GM21515 (cell line): ENCODE measurements at regions not wholly inside any gene's neighbourhood (a gene's known extent, or its start where the extent isn't known, plus 50 kb on each side); places are given as distances from the start of the nearest gene placed in this dataset.
"Not testable (repeated sequence)": the region's sequence is repeated elsewhere in the genome, so short reads cannot be mapped to it uniquely, and the experiment has no call there.

Experiments used
- ATAC-seq: cut with Tn5 transposase; IDR thresholded peaks from one replicate; pipeline ENCODE4 v1.9.1; 2021; ENCODE audit not compliant: unreplicated experiment

DNA sequence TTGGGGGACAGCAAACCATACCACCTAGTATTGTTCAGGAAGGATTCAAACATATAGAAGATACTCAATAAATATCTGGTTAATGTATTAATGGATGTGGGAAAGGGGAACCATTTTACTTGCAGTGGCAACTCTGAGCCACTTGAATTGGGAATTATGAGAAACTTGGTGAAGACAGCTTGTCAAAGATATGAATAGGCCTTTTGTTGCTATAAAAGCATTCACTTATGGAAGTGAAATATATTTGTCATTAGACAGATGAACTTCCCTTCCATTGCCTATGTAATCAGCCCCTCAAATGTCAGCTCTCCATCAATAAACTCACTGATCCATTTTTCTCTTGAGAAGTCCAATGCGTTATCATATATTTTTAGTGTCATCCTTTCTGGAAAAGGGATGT is 56.1 kb downstream of the GPR85 start:
- no peak for ATAC-seq

DNA sequence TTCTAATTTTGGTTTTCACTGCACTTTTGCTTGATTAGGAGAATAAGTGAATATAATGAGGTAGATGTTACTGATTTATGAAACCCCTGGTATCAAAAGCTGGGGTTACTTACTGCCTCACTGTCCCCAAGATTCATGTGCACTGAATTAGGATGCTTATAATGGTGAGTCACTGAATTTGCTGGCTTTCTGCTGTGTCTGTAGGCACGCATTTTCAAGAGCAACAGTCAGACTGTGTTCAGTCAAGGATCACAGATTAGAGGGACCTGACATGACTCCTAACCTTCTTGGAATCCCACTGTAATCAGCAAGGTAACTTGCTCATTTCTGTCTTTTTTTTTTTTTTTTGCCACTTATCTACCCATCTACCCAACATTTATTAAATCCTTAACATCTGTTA is 59.7 kb downstream of the GPR85 start:
- no peak for ATAC-seq

DNA sequence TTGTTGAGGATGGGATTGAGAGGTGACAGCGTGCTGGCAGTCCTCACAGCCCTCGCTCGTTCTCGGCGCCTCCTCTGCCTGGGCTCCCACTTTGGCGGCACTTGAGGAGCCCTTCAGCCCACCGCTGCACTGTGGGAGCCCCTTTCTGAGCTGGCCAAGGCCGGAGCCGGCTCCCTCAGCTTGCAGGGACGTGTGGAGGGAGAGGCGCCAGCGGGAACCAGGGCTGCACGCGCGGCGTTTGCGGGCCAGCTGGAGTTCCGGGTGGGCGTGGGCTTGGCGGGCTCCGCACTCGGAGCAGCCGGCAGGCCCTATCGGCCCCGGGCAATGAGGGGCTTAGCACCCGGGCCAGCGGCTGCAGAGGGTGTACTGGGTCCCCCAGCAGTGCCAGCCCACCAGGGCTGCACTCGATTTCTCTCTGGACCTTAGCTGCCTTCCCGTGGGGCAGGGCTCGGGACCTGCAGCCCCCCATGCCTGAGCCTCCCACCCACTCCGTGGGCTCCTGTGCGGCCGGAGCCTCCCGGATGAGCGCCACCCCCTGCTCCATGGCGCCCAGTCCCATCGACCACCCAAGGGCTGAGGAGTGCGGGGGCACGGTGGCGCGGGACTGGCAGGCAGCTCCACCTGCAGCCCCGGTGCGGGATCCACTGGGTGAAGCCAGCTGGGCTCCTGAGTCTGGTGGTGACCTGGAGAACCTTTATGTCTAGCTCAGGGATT is 69.3 kb downstream of the GPR85 start:
- ATAC-seq = not testable (repeated sequence)

DNA sequence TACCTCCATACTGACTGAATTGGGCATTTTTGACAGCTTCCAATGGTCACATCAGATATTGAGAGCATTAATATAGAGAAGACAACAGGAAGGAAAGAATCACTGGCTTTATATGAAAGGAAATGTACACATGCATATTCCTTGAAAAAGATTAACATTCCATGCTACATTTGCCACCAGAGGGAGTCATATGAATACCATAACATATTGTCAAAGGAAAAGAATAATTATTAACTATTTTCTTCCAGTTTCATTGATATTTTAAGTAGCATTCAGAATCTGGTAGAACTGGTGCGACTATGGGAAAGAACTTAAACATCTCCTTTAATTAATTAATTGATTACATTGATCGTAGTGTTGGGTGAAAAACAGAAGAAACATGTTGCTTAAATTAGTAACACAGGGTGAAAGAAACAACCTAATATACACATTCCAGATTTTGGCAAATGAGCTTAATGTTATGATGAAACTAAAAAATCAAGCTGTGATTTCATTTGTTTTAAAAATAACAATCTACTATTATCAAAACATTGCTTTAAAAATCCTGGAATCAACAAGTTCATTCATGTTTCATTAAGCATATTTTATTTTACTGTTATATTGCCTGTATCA is 71.5 kb downstream of the GPR85 start:
- ATAC-seq = no peak

DNA sequence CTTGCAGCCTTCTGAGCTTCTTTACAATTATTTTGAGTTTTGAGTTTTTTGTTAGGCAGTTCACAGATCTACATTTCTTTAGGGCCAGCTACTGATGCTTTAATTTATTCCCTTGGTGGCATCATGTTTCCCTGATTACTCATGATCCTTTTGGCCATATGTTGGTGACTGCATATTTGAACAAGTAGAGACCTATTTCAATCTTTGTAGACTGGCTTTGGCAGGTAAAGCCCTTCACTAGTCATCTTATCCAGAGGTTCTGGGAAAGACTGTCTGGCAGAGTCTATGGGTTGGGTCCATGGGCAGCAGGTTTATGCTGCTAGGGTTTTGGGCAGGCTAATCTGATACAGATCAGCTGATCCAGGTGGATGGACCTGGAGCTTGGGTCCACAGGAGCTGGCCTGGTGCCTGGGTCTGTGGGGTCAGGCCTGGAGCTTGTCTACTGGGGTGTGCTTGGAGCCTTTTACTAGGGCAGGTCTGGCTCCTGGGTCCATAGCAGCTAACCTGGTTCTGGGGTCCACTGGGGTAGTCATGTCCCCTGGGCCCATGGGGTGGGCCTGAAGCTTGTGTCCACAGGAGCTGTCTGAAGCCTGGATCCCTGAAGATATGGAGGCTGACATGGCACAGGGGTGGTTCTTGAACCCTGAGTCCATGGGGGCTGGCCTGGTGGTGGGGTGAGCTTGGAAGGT is 72.7 kb downstream of the GPR85 start:
- ATAC-seq = no peak

DNA sequence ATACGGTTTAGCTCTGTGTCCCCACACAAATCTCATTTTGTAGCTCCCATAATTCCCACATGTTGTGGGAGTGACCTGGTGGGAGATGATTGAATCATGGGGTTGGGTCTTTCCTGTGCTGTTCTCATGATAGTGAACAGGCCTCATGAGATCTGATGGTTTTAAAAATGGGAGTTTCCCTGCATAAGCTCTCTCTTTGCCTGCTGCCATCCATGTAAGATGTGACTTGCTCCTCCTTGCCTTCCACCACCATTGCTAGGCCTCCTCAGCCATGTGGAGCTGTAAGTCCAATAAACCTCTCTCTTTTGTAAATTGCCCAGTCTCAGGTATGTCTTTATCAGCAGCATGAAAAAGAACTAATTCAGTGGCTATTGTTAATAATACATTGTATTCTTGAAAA is 73.8 kb downstream of the GPR85 start:
- not testable (repeated sequence) for ATAC-seq

DNA sequence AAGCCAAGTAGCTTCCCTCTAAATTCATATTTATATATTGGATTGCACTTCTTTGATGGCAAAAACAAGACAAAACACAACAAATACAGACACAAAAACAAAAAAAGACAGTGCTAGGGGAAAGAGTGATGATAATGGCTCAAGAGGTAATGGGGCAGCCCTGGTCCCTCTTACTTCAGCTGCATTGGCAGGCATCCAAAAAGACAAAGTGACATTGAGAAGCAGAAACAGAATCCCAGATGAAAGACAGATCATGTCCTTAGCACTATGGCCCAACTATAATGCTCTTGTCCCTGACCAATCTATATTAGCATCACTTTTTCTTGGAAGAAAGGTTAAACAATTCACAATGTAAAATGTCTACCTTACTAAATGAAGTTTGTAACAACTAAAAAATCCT is 76.2 kb downstream of the GPR85 start:
- no peak for ATAC-seq

DNA sequence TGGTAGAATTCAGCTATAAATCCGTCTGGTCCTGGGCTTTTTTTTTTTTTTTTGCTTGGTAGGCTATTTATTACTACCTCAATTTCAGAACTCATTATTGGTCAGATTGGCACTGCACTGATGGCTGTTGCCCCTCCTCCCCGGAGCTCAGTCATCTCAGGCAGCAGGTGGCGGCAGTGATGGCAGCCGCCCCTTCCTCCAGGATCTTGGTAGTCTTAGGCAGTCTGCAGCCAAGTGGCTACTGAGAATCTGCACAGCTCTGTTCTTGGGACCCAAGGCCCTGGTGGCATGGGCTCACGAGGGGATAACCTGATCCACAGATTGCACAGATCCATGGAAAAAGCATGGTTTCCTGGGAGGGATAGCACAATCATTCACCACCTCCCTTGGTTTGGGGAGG is 77.9 kb downstream of the GPR85 start:
- ATAC-seq = no peak

DNA sequence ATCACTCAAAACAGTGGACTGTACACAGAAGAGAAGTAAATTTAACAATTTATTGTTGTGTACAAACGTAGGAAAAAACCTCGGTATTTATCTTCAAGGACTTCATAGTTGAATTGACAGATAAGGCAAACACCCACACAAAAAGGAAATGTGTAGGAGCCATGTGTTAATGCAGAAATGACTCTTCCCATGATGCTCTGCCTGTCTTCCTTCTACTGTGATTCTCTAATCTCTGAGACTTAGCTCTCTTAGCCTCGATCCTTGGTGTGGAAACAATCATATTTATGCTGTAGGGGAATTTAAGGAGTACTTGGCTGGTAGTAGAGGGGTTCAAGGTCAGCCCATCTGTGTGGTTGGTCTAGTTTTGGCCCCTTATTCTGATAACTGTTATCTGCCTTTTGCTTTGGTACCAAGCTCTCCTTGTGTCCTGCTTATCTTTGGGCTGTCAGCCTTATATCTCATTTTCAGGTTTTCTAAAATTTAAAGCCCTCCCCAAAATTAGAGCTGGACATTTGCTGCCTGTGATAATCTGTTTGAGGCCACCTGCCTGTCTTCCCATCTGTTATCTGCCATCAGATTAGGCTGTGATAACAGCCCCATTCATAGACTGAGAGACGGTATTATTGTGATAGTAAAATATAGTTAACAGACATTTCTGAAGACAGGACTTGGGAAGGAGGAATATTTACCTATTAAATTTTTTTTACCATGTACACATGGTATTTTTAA is 81.7 kb downstream of the GPR85 start:
- no peak for ATAC-seq

DNA sequence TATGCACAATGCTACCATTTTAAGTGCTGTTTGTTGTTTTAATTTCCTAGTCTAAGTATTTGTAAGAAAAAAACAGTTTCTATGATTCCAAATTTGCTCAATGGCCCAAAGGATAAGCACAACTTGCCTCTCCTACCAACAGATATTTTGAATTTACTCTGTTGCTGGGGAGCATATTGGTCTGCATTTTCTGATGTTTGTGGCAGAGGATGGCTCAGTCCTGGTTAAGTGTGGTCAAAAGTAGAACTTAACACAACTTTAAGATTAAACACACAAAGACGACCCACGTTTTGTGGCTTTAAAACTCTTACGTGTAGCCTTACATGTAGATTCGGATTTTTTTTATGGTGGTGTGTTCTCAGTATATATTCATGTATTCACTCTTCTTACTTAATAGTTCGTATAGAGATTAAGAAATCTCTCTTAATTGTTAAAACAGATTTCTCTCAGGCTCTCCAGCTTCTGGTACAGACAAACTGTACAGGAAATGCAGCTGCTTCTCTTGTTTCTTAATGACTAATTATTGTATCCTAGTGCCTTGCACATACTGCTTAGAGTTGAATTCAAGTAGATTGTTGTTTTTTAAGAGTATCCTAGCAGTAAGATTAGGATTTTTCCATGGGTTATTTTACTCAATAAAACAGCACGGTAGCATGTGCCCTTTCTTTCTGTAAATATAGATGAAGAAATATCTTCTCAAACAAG is 86.2 kb downstream of the GPR85 start:
- peak; percentile 81 for ATAC-seq

DNA sequence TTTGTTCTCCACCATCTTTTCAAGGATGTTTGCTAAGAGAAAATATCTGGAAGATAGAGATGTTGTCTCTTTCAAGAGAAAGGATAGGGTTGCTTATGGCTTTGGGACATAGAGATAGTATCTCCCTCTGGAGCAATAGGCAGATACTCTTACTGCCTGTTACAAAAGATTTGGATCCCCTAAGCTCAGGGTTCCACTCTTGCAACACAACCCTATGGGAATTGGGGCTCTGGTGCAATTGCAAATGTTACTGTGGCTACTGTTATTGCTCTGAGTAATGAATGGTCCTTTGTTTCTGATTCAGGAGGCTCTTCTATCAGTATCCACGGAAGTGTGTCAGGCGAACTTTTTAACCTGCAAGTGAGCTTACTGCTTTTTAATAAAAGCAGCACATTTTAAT is 88.8 kb downstream of the GPR85 start:
- ATAC-seq = no peak

DNA sequence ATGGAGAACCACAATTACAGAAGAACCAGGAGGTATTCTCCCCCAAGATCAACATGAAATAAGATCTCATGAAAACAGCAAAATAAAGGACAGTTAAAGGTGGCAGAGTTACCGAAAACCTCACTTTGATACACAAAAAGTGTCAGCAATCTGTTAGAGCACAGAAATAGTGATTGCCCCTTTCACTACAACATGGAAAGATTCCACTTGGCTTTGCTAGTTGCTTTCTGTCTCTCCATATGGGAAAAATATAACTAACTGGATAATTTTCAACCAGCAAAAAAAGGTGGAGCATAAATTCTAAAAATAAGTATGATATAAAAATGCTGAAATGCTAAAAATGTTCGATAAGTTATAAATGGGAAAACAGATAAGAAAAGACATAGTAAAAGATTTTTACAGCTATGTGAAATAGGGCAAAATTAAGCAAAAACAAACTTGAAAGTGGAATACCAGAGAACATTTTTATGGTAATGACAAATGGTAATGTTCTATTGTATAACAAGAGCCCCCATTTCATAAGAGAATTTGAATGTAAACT is 90.2 kb downstream of the GPR85 start:
- no peak for ATAC-seq

DNA sequence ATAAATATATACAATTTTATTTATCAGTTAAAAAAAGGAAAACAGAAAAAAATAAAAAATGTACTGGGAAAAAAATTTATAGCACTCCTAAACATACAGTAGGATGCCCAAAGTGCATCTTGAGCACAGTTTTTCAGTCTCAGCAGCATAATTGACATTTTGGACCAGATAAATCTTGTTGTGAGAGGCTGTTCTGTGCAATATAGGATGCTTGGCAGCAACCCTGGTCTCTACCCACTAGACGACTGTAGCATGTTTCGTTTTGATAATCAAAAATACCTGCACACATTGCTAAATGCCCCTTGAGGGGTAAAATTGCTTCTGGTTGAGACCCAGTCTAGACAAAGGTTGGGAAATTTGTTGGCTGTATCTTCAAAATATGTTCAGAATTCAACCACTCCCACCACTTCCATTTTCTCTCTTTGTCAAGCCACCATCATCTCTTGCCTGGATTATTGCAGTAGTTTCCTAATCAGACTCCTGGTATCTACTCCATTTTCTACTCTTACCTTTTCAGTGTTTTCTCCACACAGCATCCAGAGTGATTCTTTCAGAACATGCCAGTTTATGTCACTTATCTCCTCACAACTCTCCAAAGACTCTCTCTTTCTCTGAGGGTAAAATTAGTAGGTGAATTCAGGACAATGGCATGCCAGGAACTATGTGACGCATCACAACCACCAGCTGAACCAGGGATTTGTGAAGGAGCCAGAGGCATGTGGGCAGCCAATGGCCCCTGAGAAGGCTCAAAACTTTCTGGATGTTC is 91.4 kb downstream of the GPR85 start:
- ATAC-seq = no peak

DNA sequence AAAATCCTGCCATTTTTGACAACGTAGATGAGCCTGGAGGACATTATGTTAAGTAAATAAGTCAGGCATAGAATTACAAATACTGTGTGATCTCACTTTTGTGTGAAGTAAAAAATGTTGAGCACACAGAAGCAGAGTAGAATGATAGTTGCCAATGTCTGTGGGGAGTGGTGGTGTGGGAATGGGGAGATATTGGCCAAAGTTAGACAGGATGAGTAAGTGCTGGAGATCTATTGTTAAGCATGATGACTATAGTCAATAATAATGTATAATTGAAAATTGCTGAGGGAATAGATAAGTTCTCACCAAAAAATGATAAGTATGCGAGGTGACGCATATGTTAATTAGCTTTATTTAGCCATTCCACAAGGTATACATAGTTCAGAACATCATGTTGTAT is 92.0 kb downstream of the GPR85 start:
- no peak for ATAC-seq

DNA sequence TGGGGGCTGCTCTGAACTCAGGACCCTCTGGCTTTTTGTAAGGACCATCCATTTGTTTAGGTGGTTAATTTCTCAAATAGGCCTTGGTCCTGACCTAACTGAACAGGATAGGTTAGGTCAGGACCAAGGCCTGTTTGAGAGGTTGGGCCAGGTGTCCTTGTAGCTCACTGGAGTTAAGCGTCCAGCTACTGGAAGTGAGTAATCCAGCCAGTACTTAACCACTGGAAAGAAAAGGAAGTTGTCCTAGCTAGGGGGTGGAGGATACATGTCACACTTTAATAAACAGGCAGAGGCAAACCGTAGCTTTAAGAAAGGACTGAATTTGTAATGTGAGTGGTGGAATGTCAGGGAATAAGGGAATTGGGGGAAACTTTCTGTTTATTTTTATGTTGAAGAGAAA is 96.0 kb downstream of the GPR85 start:
- ATAC-seq = no peak

DNA sequence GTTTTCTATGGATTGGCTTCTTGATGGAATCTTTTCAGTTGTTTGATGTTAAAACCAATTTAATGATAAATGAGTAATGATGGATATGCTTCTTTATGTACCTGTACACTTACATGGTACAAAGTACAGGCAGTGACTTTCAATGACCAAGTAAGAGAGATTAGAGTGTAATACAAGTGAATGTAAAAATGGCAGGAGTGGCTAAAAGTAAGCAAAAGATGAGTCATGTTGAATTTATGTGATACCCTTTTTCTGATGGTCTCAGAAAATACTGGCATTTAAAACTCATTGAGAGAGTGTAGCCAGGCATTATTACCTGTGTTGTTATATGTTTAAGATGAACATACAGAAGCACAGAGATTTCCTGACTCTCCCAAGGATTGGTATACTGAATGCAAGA is 97.1 kb downstream of the GPR85 start:
- ATAC-seq = no peak

DNA sequence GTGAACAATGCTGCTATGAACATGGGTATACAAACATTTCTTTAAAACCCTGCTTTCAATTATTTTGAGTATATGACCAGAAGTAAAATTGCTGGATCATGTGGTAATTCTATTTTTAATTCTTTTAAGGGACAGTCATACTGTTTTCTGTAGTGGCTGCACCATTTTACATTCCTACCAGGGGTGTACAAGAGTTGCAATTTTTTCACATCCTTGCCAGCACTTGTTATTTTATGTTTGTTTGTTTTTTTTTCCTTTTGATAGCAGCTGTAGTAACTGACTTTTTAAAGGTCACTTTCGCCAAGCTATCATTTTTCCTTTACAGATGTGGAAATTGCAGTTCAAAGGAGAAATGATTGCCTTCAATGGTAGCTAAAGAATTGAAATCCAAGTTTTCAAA is 99.5 kb downstream of the GPR85 start:
- no peak for ATAC-seq

DNA sequence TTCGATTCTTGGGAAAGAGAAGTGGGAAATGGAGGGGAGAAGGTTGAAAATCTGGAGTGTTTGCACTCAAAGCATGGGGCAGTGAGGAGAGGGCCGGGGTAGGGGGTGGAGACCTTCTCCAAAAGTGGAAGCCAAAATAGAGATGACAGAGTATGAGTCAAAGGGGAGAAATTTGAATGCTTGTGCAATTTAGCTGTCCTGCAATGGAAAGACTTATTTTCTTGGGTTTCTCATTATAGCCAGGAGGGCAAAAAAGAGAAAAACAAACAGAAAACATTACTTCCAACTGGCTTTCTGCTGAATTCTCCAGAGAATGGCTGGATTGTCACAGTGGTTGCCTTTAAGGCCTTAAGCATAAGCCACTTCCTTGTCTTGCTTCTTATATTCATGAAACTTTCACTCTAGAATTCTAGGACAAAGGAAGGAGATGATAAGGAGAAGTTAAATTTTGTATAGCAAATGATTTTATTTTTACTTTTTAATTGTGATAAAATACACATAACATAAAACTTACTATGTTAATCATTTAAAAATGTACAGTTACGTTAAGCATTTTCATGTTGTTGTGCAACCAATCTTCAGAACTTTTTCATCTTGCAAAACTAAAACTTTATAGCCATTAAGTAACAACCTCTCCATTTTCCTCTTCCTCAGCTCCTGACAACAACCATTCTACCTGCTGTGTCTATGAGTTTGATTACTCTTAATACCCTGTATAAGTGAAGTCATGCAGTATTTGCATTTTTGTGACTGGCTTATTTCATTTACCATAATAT is 100.2 kb downstream of the GPR85 start:
- no peak for ATAC-seq

DNA sequence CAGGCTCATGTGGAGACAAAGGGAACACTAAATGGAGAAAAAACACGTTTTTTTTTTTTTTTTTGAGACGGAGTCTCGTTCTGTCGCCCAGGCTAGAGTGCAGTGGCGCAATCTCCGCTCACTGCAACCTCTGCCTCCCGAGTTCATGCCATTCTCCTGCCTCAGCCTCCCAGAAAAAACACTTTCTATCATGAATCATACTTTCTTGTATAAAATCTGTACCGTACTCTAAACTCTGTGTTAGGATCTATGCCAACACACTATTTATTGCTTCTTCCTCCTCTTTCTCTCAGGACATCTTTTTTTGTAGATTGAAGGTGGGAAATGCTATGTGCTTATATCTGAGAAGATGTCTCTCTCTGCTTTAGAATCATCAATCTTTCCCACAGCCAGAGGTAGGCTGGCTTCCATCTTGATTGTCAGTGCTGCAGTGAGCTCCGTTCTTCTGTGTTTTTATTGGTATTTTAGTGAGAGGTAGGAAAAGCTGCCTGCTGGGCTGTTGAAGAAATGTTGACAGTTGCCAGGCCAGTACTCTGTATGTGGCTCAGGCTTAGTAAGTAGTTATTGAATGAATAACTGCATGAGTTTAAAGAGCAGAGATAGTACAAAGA is 101.1 kb downstream of the GPR85 start:
- ATAC-seq = no peak
